ENCODE measurements at regions not wholly inside any gene's neighbourhood (a gene's known extent, or its start where the extent isn't known, plus 50 kb on each side); places are given as distances from the start of the nearest gene placed in this dataset.

- no peak for TF ChIP-seq TAF1 (IDR thresholded peaks at IDR 0.05; ENCODE audit: low read depth)
- no peak for TF ChIP-seq EP300 (IDR thresholded peaks at IDR 0.05; ENCODE audit: borderline replicate concordance)
- no peak for TF ChIP-seq TCF12 (IDR thresholded peaks at IDR 0.05; ENCODE audit: low read depth)
- no peak for TF ChIP-seq ZBTB7A (IDR thresholded peaks at IDR 0.05; ENCODE audit: low read depth)
- no peak for TF ChIP-seq TEAD4 (IDR thresholded peaks at IDR 0.05)
- TF ChIP-seq, protein P1, sequence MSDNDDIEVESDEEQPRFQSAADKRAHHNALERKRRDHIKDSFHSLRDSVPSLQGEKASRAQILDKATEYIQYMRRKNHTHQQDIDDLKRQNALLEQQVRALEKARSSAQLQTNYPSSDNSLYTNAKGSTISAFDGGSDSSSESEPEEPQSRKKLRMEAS (IDR thresholded peaks at IDR 0.05), result no peak
- TF ChIP-seq RAD21 (IDR thresholded peaks at IDR 0.05; ENCODE audit: low read depth), result no peak
- TF ChIP-seq NFIC (IDR thresholded peaks at IDR 0.05), result no peak
- TF ChIP-seq, protein P2, sequence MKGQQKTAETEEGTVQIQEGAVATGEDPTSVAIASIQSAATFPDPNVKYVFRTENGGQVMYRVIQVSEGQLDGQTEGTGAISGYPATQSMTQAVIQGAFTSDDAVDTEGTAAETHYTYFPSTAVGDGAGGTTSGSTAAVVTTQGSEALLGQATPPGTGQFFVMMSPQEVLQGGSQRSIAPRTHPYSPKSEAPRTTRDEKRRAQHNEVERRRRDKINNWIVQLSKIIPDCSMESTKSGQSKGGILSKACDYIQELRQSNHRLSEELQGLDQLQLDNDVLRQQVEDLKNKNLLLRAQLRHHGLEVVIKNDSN (IDR thresholded peaks at IDR 0.05), result no peak
- TF ChIP-seq YY1 (IDR thresholded peaks at IDR 0.05; ENCODE audit: low read depth), result no peak
- TF ChIP-seq REST (IDR thresholded peaks at IDR 0.05; ENCODE audit: low read depth), result no peak
These were observed 290.0 kb downstream of the IL15 start for GRCh38 chr4:141926406-141926805.

DNA sequence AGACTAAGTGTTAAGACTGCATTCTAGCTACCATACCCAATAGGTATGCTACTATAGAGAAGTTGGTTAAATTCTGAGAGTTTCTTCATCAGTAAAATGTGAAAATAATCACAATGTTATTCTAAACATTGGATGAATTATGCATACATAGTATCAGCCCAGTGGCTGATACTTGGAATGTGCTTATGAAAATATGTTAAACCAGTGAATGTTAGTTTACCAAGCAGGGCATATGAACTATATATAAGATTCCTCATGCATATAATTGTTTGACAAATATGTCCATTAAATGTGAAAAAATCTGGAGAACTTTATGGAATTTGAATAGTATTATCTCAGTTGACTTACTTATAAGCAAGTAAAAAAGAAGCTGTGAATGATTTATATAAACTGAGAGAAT is 296.1 kb downstream of the IL15 start:
- TF ChIP-seq ZBTB7A (IDR thresholded peaks at IDR 0.05; ENCODE audit: low read depth) (no peak), TEAD4 (IDR thresholded peaks at IDR 0.05) (no peak), TCF12 (IDR thresholded peaks at IDR 0.05; ENCODE audit: low read depth) (no peak), TAF1 (IDR thresholded peaks at IDR 0.05; ENCODE audit: low read depth) (no peak), NFIC (IDR thresholded peaks at IDR 0.05) (no peak)

- no peak for TF ChIP-seq RAD21 (IDR thresholded peaks at IDR 0.05; ENCODE audit: low read depth)
These were observed 297.6 kb downstream of the IL15 start for GRCh38 chr4:141933978-141934377.

GRCh38 chr4:141955696-141956095 is 319.3 kb downstream of the IL15 start:
- TF ChIP-seq, protein P2 (IDR thresholded peaks at IDR 0.05), result no peak
- TF ChIP-seq RAD21 (IDR thresholded peaks at IDR 0.05; ENCODE audit: low read depth) (no peak), YY1 (IDR thresholded peaks at IDR 0.05; ENCODE audit: low read depth) (no peak), TEAD4 (IDR thresholded peaks at IDR 0.05) (no peak), REST (IDR thresholded peaks at IDR 0.05; ENCODE audit: low read depth) (no peak), NFIC (IDR thresholded peaks at IDR 0.05) (no peak), FOXM1 (IDR thresholded peaks at IDR 0.05; ENCODE audit: borderline replicate concordance, low read depth) (no peak), TCF12 (IDR thresholded peaks at IDR 0.05; ENCODE audit: low read depth) (no peak), EGR1 (IDR thresholded peaks at IDR 0.05) (no peak)

DNA sequence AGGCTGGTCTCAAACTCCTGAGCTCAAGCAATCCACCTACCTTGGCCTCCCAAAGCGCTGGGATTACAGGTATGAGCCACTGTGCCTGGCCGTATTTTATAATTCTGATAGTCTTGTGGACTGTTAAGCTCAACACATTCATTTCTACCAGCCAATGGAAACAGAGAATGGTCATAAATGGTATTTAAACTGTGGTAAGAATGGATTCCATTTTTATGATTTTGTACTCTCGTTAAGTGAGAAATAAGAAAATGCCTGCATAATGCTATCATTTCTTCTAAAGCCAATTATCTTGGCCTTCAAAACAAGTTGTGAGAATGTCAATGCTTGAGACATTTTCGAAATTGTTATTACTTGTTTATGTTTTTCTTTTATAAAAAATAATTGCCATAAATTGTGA is 321.0 kb downstream of the IL15 start:
- TF ChIP-seq TEAD4 (IDR thresholded peaks at IDR 0.05) (no peak), YY1 (IDR thresholded peaks at IDR 0.05; ENCODE audit: low read depth) (no peak), CREB1 (IDR thresholded peaks at IDR 0.05; ENCODE audit: low read depth) (no peak), TAF1 (IDR thresholded peaks at IDR 0.05; ENCODE audit: low read depth) (no peak), REST (IDR thresholded peaks at IDR 0.05; ENCODE audit: low read depth) (no peak), CEBPB (IDR thresholded peaks at IDR 0.05) (no peak), EP300 (IDR thresholded peaks at IDR 0.05; ENCODE audit: borderline replicate concordance) (no peak), NFIC (IDR thresholded peaks at IDR 0.05) (no peak)
- TF ChIP-seq, protein P1 (IDR thresholded peaks at IDR 0.05), result no peak
